HG03097 (cell line): ENCODE measurements at regions not wholly inside any gene's neighbourhood (a gene's known extent, or its start where the extent isn't known, plus 50 kb on each side); places are given as distances from the start of the nearest gene placed in this dataset.

ENCODE experiments used
- ATAC-seq: cut with Tn5 transposase; IDR thresholded peaks from one replicate; pipeline ENCODE4 v1.9.1; 2021; ENCODE audit not compliant: unreplicated experiment, low FRiP score

DNA sequence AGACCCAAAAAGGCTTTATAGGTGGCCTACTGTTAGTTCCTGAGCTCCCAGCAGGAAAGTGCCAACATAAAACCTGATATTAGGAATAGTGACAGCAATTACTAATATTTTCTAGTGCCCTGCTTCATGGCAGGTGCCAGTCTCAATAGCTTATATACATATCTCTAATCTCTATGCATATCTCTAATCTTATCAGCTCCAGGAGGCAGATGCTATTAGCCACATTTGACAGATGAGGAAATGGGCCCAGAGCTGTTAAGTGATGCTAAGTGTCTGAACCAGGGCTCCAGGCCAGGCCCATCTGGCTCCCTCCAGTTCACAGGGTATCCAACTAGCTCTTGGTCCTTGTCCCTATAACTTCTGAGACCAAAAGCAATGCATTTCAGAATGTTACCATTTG is 142.5 kb downstream of the CHIC2 start:
- no peak for ATAC-seq

DNA sequence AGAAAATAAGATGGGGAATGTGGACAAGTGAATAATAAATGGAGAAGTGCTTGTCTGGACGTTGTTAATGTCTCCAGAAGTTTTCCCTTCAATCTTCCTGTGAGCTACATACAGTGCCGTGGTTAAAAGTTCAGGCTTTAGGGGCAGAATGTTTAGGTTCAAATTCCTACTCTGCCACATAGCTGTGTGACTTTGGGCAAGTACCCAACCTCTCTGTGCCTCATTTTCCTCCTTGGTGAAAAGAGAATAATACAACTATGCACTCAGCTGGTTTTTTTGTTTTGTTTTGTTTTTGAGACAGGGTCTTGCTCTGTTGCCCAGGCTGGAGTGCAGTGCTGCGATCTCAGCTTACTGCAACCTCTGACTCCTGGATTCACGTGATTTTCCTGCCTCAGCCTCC is 143.5 kb downstream of the CHIC2 start:
- no peak for ATAC-seq

DNA sequence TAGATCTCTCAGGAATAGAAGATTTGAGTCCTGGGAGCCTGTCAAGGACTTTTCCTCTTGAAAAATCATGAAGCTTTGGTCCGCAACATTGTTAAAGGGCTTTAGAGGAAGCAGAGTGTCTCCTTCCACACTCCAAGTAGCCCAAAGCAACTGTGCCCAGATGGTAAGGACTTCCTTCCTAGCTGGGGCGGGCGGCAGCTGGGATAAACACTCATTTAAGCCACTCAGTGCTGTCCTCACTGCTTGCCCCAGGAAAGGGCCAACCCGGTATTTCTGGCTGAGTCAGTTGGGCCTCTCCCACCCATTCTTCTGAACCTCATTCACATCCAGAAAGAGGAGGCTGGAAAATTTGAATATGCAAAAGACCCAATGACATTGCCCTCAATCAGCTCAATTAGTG is 144.3 kb downstream of the CHIC2 start:
- ATAC-seq = no peak

DNA sequence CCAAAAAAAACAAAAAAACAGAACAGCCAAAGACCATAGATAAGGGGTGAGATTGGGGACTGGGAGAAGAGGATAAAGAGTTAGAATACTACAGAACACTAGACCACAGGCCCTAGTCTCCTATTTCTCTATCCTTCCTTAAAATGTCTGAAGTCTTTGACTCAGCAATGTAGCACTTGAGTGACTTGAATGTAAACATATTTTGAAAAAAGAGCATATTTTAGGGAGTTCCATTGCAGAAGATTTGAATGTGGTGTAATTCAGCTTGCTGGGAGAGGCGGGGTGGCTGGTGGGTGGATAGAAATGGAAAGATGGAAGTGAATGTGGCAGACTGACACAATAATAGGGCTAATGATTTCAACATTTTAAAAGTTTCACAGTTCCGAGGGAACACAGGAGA is 144.9 kb downstream of the CHIC2 start:
- no peak for ATAC-seq

DNA sequence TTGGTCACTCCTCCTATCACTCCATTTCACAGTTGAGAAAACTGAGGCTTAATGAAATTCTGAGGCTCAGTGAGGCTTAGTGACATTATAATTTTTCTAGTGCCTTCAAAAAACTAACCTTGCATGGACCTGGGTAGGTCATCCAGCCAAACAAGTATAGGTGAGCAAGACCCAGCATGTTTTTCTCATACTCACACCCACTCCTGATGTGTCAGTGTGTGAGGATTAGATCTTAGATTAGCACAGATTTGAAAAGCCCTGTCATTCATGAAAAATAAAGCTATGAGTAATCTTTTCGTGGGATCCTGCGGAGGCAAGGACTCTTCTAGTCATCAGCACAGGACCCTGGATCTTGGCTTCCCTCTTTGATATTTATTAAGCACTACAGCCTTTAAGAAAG is 146.7 kb downstream of the CHIC2 start:
- ATAC-seq = no peak

DNA sequence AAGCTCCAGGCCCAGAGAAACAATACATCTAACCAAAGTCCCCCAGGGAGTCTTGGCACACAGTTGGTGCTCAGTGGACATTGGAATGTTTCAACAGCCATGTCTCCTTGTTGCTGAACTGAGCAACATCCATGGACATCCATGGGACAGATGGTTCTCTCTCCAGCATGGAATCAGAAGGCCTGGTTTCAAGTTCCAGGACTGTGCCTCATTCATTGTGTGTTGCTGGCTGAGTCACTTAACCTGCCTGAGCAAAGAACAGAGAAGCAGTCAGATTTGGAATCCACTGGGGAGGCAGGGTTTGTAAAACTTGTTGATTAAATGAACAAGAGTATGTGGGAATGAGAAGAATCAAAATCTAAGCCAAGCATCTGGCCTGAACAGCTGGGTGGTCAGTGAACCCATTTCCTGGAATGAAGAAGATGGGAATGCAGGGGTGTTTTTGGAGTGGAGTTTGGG is 147.9 kb downstream of the CHIC2 start:
- ATAC-seq = no peak

DNA sequence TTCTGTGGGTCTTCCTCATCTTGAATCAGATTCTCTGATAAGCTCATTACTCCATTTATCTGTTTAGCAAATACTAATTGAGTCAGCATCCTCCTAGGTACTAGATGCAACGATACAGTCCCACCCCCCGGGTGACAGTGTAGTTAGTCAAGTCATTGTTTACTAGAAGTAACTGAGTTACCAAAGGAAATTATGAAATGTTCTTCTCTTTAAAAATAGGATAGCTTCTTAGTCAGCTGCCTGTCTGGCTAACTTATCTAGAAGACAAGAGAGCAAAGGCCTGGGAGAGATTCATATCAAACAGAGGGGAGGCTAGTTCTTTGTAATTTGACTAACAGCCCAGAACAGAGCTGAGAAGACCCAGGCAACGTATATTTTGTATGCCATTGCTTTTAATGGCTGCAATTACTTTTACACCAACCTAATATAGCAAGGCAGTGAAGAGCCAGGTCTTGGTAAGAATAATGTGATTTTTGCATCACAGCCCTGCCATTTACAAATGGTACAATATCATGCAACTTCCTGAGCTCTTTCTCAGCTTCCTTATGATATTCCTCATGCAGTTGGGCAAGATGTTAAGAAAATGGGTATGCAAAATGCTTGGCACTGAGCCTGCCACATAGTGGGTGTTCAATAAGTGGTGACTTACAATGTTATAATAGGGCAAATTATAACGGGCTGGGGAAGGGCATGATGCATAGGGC is 149.9 kb downstream of the CHIC2 start:
- no peak for ATAC-seq

DNA sequence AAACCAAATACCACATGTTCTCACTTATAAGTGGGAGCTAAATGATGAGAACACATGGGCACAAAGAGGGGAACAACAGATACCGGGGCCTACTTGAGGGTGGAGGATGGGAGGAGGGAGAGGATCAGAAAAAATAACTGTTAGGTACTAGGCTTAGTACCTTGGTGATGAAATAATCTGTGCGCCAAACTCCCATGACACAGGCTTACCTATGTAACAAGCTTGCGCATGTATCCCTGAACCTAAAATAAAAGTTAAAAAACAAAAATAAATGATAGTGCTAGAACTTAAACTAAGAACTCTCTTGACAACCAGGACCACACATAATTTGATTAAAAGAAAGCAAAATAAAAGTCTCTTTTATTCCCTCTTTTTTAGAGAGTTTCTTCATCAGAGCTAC is 150.6 kb downstream of the CHIC2 start:
- ATAC-seq = no peak

DNA sequence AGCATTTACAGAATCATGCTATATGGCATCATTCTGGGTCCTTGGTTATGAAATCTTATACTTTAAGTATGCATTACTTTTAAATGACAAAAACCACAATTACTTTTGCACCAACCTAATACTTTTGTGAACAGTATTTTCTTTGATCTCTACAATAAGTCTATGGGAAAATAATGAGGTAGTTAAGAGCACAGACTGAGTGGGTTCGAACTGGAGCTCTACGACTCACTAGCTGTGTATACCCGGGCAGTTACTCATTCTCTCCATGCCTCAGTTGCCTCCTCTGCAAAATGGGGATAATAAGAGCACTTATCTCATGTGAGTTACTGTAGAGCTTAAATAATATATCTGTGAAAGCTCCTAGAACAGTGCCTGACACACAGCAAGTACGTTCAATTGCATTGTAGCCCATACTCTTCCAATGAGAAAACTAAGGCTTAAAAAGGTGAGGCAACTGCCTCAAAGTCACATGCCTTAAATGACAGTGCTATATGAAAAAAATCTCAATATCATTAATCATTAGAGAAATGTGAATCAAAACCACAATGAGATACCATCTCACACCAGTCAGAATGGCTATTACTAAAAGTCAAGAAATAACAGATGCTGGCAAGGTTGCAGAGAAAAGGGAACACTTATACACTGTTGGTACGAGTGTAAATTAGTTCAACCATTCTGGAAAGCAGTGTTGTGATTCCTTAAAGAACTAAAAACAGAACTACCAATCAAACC is 151.5 kb downstream of the CHIC2 start:
- ATAC-seq = no peak

DNA sequence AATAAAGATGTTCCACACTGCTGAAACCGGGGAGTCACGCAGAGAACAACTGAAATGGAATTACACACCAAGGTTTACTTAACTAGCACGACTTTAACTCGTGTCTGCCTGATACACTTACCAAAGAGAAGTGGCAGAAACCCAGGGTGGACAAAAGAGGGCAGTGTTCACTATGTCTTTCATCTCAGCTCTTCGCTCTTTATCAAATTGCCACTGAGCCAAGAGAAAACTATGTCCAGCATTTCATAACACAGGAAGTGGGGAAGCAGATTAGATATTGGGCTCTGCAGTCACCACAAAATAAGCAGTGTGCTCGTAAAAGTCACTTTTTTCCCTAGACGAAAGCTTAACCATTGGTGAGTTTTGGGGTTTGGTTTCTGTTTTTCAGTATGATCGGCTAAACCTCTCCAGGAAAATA is 155.7 kb downstream of the CHIC2 start:
- peak; percentile 54 for ATAC-seq

DNA sequence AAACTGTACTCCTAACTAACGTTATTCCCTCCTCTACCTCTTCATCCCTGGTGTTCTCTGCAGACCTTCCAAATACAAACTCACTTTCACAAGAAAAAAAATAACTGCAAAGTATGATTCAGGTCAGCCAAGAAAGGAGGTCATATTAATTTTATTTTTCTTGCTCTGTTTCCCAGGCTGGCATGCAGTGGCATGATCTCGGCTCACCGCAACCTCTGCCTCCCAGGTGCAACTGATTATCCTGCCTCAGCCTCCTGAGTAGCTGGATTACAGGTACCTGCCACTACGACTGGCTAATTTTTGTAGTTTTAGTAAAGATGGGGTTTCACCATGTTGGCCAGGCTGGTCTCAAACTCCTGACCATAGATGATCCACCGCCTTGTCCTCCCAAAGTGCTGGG is 156.6 kb downstream of the CHIC2 start:
- ATAC-seq = no peak

DNA sequence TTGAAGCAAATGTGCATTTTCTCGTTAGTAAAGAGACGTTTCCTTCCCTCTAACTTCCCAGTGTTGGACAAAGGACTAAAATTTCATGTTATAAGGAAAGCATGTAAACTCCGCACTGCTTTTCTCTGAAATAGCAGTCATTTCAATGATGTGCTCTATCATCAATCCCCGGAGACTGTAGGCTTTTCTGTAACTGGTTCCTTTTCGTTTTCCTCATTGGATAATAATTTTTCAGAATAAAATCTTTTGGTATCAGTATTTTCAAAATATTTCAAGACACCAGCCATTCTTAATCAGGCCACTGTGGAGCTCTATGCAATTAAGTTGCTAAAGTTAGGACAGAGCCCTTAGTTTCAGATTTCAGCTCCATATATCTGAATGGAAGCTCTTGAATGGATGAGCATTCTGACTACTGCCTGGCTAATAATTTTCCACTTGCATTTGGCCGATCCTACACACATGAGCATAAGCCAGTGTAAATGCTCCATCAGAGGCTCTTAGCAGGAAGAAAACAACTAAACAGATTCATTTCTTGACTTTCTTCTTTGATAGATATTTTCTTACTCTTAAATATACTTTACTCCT is 157.7 kb downstream of the CHIC2 start:
- no peak for ATAC-seq

DNA sequence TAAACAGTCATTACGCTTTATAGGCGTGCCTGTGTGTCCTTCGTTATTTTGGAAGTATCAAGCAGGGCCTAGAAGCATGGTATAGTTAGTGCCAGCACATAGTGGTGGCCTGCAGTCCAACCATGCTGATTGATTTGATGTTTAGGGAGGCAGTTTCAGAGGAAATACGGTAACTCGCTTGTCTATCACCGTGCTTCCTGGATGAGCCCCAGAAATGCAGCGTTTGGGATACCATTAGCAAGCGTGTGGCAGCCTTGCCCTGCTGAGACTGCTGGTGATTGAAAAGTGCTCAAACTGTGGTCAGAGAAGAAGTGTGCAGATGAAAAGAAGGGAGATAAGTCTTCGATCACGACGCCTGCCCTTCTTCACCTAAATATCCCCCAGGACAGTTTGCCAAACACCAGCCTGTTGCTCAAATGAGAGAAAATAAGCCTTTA is 158.4 kb downstream of the CHIC2 start:
- no peak for ATAC-seq

DNA sequence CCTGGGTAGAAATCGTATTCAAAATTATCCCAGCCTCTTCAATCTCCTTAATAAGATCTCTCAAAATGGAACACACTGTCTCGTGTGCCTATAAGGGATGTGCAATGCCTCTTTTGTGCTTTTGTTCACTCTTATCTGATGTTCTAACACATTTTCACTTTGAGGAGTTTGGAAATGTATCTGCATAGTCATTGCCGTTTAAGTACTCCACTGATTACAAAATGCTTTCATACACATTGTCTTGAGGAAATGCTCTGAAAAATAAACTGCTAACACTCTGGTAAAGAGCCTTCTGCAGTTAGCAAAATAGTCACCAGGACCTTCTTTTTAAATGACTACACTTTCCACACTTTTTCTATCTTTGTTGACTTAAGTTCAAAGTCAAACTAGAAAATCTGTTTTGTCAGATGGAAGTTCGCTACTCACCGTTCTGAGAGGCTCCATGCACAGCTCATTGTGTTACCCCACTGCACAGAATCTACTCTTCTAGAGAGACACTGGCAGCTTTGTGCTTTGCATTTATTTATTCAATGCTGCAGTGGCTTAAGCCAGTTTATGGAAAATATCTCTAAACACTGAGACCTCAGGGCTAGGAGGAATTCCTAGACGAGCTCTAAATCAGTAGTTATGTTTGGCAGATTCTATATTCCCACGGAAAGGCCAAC is 159.0 kb downstream of the CHIC2 start:
- ATAC-seq = no peak

DNA sequence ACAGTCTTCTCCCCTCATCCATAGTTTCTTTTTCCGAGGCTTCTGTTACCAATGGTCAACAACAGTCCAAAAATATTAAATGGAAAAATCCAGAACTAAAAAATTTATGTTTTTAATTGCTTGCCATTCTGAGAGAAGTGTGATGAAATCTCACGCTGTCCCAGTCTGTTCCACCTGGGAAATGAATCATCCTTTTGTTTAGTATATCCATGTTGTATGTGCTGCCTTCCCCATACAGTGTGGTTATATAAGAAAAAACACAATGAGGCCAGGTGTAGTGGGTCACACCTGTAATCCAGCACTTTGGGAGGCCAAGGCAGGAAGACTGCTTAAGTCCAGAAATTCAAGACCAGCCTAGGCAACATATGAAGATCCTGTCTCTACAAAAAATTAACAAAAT is 161.6 kb downstream of the CHIC2 start:
- no peak for ATAC-seq

DNA sequence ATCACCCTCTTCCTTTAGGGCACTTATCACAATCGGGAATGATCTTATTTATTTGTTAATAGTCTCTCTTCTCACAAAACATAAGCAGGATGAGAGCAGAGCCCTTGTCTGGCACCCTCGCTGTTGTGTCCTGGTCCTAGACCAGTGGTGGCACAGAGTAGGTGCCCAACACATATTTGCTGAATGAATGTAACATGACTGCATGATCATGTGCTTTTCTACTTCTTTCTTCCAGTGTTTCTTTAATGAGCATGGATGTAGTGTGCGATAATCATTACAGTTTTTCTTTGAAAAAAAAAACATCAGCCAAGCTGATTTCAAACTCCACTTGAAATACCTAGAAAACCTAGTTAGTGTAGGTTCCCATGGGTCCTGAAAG is 164.1 kb downstream of the CHIC2 start:
- no peak for ATAC-seq

DNA sequence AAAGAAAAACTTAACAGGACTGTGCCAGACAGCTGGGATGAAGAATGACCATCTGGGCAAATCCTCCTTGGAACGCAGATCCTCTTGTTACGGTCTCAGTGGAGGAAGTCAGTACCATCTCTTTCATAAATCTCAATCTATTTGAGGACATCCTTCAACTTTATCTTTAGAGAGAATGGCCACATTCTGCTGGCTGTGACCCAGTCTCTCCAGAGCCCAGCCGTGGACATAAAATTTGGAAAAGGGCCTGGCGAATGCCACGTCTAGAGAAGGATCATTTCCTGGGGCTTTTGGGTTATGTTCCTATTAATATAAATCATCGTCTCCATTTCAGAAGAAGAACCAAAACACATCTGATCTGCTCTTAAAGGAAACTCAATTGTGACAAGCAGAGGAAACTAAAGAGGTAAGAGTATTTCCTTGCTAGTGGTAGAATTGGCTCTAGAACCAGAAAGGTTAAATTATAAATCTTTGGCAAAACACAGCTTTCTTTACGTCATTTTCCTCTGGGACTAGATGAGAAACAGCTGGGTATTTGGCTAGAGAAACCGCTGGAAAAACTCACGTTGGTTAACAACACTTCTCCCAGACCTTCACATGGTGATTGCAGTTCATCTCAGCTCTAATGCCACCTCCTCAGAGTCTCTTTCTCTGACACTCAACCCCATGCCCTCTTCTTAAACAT is 164.7 kb downstream of the CHIC2 start:
- ATAC-seq = no peak

DNA sequence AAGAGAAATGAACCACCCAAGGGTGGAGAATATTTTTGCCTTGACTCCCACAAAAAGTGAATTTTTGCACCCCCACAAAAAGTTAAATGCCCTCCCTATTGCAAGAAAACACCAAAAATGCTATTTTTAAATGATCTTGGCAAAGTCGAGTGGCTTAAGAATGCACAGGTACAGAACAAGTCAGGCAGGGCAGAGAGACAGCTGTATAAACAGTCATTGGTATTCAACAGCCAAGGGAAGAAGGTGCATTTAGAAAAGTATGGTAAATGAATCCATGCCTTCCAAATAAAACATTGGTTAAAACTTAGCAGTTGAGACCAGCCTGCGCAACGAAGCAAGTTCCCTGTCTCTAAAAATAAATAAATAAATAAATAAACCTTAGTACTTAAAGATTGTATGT is 169.3 kb downstream of the CHIC2 start:
- no peak for ATAC-seq

DNA sequence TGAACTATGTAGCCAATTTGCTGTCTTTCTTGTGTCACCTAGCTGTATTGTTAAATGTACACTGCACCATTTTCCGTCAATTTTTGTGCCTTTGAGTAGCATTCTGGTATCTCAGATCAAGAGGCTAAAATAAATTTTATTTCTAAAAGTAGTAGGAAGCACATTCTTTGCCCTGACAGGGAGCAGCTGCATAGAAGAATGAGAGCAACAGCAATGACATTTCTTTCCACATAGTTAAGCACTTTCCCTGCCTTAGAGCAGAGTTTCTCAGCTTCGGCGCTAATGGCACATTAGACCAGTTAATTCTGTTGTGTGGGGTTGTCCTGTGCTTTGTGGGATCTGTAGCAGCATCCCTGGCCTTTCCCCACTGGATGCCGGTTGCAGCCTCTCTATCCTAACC is 173.9 kb downstream of the CHIC2 start:
- no peak for ATAC-seq

DNA sequence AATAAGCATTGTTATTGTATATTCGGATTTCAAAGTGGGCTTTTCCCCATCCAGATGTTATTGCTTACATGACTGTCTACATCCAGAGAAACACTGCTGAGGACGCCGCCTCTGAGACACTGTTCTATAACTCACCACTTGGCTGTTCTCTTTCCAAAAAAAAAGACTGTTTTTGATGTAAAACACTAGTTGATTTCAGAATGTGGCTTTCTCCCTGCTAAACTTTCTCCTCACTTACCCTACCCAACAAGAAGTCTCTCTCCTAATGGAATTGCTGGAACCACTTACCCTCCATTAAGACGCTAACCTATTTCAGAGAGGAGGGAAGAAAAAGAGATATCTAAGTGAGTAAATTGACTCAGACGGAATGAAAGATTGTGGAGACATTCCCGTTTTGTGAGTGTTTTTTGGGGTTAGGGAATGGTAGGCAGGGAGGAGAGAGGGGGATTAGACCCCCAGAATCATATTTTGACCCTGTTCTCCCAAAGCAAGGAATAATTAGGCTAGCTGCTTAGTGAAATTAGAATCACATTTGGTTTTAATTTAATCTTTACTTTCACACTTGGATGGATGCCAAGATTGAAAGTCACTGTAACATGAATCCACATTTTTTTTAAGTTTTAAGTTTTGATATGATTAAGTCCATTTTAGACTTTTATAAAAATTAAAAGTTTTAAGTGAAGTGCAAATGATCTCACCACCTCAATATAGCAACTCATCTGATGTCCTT is 174.9 kb downstream of the CHIC2 start:
- no peak for ATAC-seq
